Right atrium auricular region (tissue), 2 donors: ENCODE measurements at regions not wholly inside any gene's neighbourhood (a gene's known extent, or its start where the extent isn't known, plus 50 kb on each side); places are given as distances from the start of the nearest gene placed in this dataset.

ENCODE experiments used
- DNase-seq: peaks from one replicate; pipeline ENCODE4 v3.0.0-alpha.2; 2019; ENCODE audit warnings: low spot score
- H3K27ac ChIP-seq, 2 donors: fragments of 200-600 bp; sonication (generic); 1 replicate in 1 of 2; 2 replicates in 1 of 2; pipeline ENCODE4 v1.5.1; 2016 to 2019
- H3K27me3 ChIP-seq, 2 donors: fragments of 200-600 bp; sonication (generic); one replicate each; pipeline versions ENCODE4 v1.5.1 to v1.6.0; 2017 to 2019
- H3K36me3 ChIP-seq: fragments of 200-600 bp; sonication (generic); one replicate; pipeline ENCODE4 v1.5.1; 2016
- H3K4me1 ChIP-seq, 2 donors: fragments of 200-600 bp; sonication (generic); one replicate each; pipeline versions ENCODE4 v1.5.1 to v1.6.0; 2017 to 2019
- H3K4me3 ChIP-seq, 2 donors: fragments of 200-600 bp; sonication (generic); 1 replicate in 1 of 2; 2 replicates in 1 of 2; pipeline ENCODE4 v1.5.1; 2017 to 2019; ENCODE audit warnings: mild to moderate bottlenecking in 1 of 2, moderate library complexity in 1 of 2
- H3K9me3 ChIP-seq, 2 donors: fragments of 200-600 bp; sonication (generic); one replicate each; pipeline ENCODE4 v1.5.1; 2019
- CTCF ChIP-seq, 2 donors: fragments of 200-600 bp; sonication (generic); IDR thresholded peaks; one replicate each; pipeline ENCODE4 v1.5.1; 2019; ENCODE audit warnings: antibody characterized with exemption in 2 of 2

GRCh38 chr2:41061356-41061755 lies 609.5 kb upstream of the SLC8A1 start:
- Histone ChIP-seq H3K4me1 (no peaks in the 10 kb centered on the region), H3K36me3 (no peaks in the 10 kb centered on the region), H3K27ac (no peak overlapping the region), H3K27me3 (no peaks in the 10 kb centered on the region), H3K4me3 (no peak overlapping the region), H3K9me3 (no peaks in the 10 kb centered on the region)
- DNase-seq, result no peak
- no peak for TF ChIP-seq CTCF (IDR thresholded peaks at IDR 0.05)

- DNase-seq, result no peak
- Histone ChIP-seq H3K9me3 (no peaks in the 10 kb centered on the region), H3K4me1 (no peaks in the 10 kb centered on the region), H3K27me3 (no peaks in the 10 kb centered on the region), H3K27ac (no peak overlapping the region), H3K36me3 (no peaks in the 10 kb centered on the region), H3K4me3 (no peak overlapping the region)
- no peak for TF ChIP-seq CTCF (IDR thresholded peaks at IDR 0.05)
Measured at GRCh38 chr2:41062336-41062735, 610.4 kb upstream of the SLC8A1 start.

- no peaks in the 10 kb centered on the region for H3K27me3 ChIP-seq
- H3K27ac ChIP-seq, result no peak overlapping the region
- no peaks in the 10 kb centered on the region for H3K9me3 ChIP-seq
- H3K4me1 ChIP-seq, result no peaks in the 10 kb centered on the region
- no peak for TF ChIP-seq CTCF (IDR thresholded peaks at IDR 0.05)
- H3K4me3 ChIP-seq, result no peak overlapping the region
- no peaks in the 10 kb centered on the region for H3K36me3 ChIP-seq
- DNase-seq, result no peak
Measured at GRCh38 chr2:41066168-41066567, 614.3 kb upstream of the SLC8A1 start.

GRCh38 chr2:41068740-41069139 lies 616.9 kb upstream of the SLC8A1 start:
- no peak for TF ChIP-seq CTCF (IDR thresholded peaks at IDR 0.05)
- no peaks in the 10 kb centered on the region for H3K4me1 ChIP-seq
- H3K27ac ChIP-seq, result no peak overlapping the region
- H3K4me3 ChIP-seq, result no peak overlapping the region
- DNase-seq, result no peak
- H3K27me3 ChIP-seq, result no peaks in the 10 kb centered on the region
- H3K9me3 ChIP-seq, result no peaks in the 10 kb centered on the region
- no peaks in the 10 kb centered on the region for H3K36me3 ChIP-seq

- no peak for TF ChIP-seq CTCF (IDR thresholded peaks at IDR 0.05)
- Histone ChIP-seq H3K4me3 (no peak overlapping the region), H3K27me3 (no peaks in the 10 kb centered on the region), H3K27ac (no peak overlapping the region), H3K36me3 (no peaks in the 10 kb centered on the region), H3K4me1 (no peaks in the 10 kb centered on the region), H3K9me3 (peaks cover 0 to 11% of the 10 kb centered on the region in 2 donors)
- no peak for DNase-seq
Measured at GRCh38 chr2:41078341-41078740, 626.5 kb upstream of the SLC8A1 start.

GRCh38 chr2:41079011-41079410 lies 627.1 kb upstream of the SLC8A1 start:
- H3K4me3 ChIP-seq, result no peak overlapping the region
- DNase-seq, result no peak
- no peaks in the 10 kb centered on the region for H3K4me1 ChIP-seq
- H3K27me3 ChIP-seq, result no peaks in the 10 kb centered on the region
- no peaks in the 10 kb centered on the region for H3K36me3 ChIP-seq
- H3K27ac ChIP-seq, result no peak overlapping the region
- H3K9me3 ChIP-seq, result peaks cover 0 to 11% of the 10 kb centered on the region in 2 donors
- no peak for TF ChIP-seq CTCF (IDR thresholded peaks at IDR 0.05)
